ENCODE measurements at regions not wholly inside any gene's neighbourhood (a gene's known extent, or its start where the extent isn't known, plus 50 kb on each side); places are given as distances from the start of the nearest gene placed in this dataset.

- intact Hi-C loops (cut with DNase I), result no loop called here
- no peak for DNase-seq
These were observed 226.2 kb downstream of the SP3 start for GRCh38 chr2:173739006-173739405.

GRCh38 chr2:173740639-173741038, 224.5 kb downstream of the SP3 start:
- intact Hi-C loops (cut with DNase I), result no loop called here

GRCh38 chr2:173741759-173742158, 223.4 kb downstream of the SP3 start:
- DNase-seq, result no peak
- intact Hi-C loops (cut with DNase I), result no loop called here

More at GRCh38 chr2:173740639-173741038, 224.5 kb downstream of the SP3 start:
- DNase-seq, result no peak

- DNase-seq, result no peak
- intact Hi-C loops (cut with DNase I), result no loop called here
These were observed 218.1 kb downstream of the SP3 start for GRCh38 chr2:173747035-173747434.

GRCh38 chr2:173749315-173749714, 215.9 kb downstream of the SP3 start:
- intact Hi-C loops (cut with DNase I), result no loop called here
- DNase-seq, result no peak

- DNase-seq, result no peak
- intact Hi-C loops (cut with DNase I), result no loop called here
These were observed 214.8 kb downstream of the SP3 start for GRCh38 chr2:173750353-173750801.

GRCh38 chr2:173750831-173751230, 214.3 kb downstream of the SP3 start:
- DNase-seq, result no peak
- intact Hi-C loops (cut with DNase I), result no loop called here

GRCh38 chr2:173751245-173751975, 213.8 kb downstream of the SP3 start:
- no peak for DNase-seq
- intact Hi-C loops (cut with DNase I), result no loop called here

GRCh38 chr2:173752152-173752551, 213.0 kb downstream of the SP3 start:
- peak in 1 of 42 donors; percentile 14 for DNase-seq
- intact Hi-C loops (cut with DNase I), result no loop called here

GRCh38 chr2:173753441-173753840, 211.7 kb downstream of the SP3 start:
- intact Hi-C loops (cut with DNase I), result no loop called here

GRCh38 chr2:173754165-173754564, 211.0 kb downstream of the SP3 start:
- intact Hi-C loops (cut with DNase I), result no loop called here
- no peak for DNase-seq

More at GRCh38 chr2:173753441-173753840, 211.7 kb downstream of the SP3 start:
- DNase-seq, result no peak

GRCh38 chr2:173754837-173755236, 210.3 kb downstream of the SP3 start:
- DNase-seq, result no peak
- intact Hi-C loops (cut with DNase I), result no loop called here

- intact Hi-C loops (cut with DNase I), result no loop called here
- DNase-seq, result no peak
These were observed 209.4 kb downstream of the SP3 start for GRCh38 chr2:173755798-173756197.

GRCh38 chr2:173759959-173760358, 205.2 kb downstream of the SP3 start:
- intact Hi-C loops (cut with DNase I), result no loop called here
- no peak for DNase-seq

GRCh38 chr2:173760553-173760952, 204.6 kb downstream of the SP3 start:
- no peak for DNase-seq
- intact Hi-C loops (cut with DNase I), result no loop called here

GRCh38 chr2:173761603-173762119, 203.5 kb downstream of the SP3 start:
- intact Hi-C loops (cut with DNase I), result no loop called here
- no peak for DNase-seq

GRCh38 chr2:173762221-173762620, 203.0 kb downstream of the SP3 start:
- intact Hi-C loops (cut with DNase I), result no loop called here

GRCh38 chr2:173762864-173763263, 202.3 kb downstream of the SP3 start:
- intact Hi-C loops (cut with DNase I), result no loop called here
- DNase-seq, result no peak

More at GRCh38 chr2:173762221-173762620, 203.0 kb downstream of the SP3 start:
- no peak for DNase-seq

GRCh38 chr2:173763641-173764040, 201.5 kb downstream of the SP3 start:
- intact Hi-C loops (cut with DNase I), result no loop called here
- no peak for DNase-seq

- intact Hi-C loops (cut with DNase I), result no loop called here
These were observed 201.1 kb downstream of the SP3 start for GRCh38 chr2:173764094-173764493.

More at GRCh38 chr2:173764094-173764493, 201.1 kb downstream of the SP3 start:
- DNase-seq, result no peak
